Dendritic cell treated with granulocyte-macrophage colony-stimulating factor and Interleukin-4, amounts not matched to agents 40 ng/mL and 50 ng/mL, for 4 days (primary cell): ENCODE measurements at regions not wholly inside any gene's neighbourhood (a gene's known extent, or its start where the extent isn't known, plus 50 kb on each side); places are given as distances from the start of the nearest gene placed in this dataset.
A peak's percentile ranks its signal among the peaks of the same experiment; 100 is the strongest.
"Not testable (repeated sequence)": the region's sequence is repeated elsewhere in the genome, so short reads cannot be mapped to it uniquely, and the experiment has no call there.

Experiments used
- H3K27ac Mint-ChIP-seq: one replicate; pipeline ENCODE4 v1.8.0; 2022; ENCODE audit warnings: mild to moderate bottlenecking, mixed read lengths
- H3K27me3 Mint-ChIP-seq: one replicate; pipeline ENCODE4 v1.8.0; 2022; ENCODE audit warnings: mild to moderate bottlenecking, mixed read lengths
- H3K36me3 Mint-ChIP-seq: one replicate; pipeline ENCODE4 v1.8.0; 2022; ENCODE audit warnings: low read depth, mixed read lengths
- H3K4me1 Mint-ChIP-seq: one replicate; pipeline ENCODE4 v1.8.0; 2022; ENCODE audit warnings: low read depth, mixed read lengths
- H3K4me3 Mint-ChIP-seq: one replicate; pipeline ENCODE4 v1.8.0; 2022; ENCODE audit warnings: mild to moderate bottlenecking, moderate library complexity, mixed read lengths
- H3K9me3 Mint-ChIP-seq: one replicate; pipeline ENCODE4 v1.8.0; 2022; ENCODE audit warnings: mixed read lengths
- intact Hi-C: fragments of 100-400 bp; cut with micrococcal nuclease; formaldehyde crosslinking; loops from one replicate; pipeline ENCODE4 v1.15.0; 2022

DNA sequence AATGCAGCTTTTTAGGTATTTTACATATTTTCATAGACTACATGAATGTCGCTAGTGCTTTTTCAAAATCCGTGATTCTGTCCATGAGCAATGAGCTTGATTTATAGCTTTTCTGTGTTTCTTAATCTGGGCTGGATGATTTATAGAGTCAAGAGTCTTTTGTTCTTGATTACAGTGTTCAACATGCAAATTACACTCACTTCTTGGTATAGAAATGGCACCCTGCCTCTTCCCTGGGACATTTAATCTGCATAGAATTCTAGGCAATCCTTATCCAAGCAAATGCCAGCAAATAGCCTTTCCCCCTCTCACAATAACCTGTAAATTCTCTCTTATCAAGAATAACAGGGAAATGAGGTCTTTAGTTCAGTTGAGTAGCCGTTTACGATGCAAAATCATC lies 246.2 kb upstream of the SEMA3C start:
- Mint-ChIP-seq H3K4me3 (no peak overlapping the region), H3K9me3 (no peaks in the 10 kb centered on the region), H3K36me3 (no peaks in the 10 kb centered on the region), H3K27ac (no peak overlapping the region), H3K27me3 (no peaks in the 10 kb centered on the region), H3K4me1 (no peaks in the 10 kb centered on the region)
- intact Hi-C loops = no loop called here

GRCh38 chr7:81162771-81163525 lies 244.1 kb upstream of the SEMA3C start:
- Mint-ChIP-seq H3K27me3 (no peaks in the 10 kb centered on the region), H3K4me1 (no peaks in the 10 kb centered on the region), H3K4me3 (no peak overlapping the region), H3K27ac (no peak overlapping the region), H3K9me3 (no peaks in the 10 kb centered on the region), H3K36me3 (no peaks in the 10 kb centered on the region)
- intact Hi-C loops = no loop called here

- intact Hi-C loops = no loop called here
- no peak overlapping the region for H3K4me3 Mint-ChIP-seq
- H3K4me1 Mint-ChIP-seq = no peaks in the 10 kb centered on the region
- H3K9me3 Mint-ChIP-seq = no peaks in the 10 kb centered on the region
- no peaks in the 10 kb centered on the region for H3K27me3 Mint-ChIP-seq
- no peak overlapping the region for H3K27ac Mint-ChIP-seq
- H3K36me3 Mint-ChIP-seq = no peaks in the 10 kb centered on the region
Measured at GRCh38 chr7:81162234-81162633, 243.4 kb upstream of the SEMA3C start.

- H3K4me3 Mint-ChIP-seq = no peak overlapping the region
- H3K9me3 Mint-ChIP-seq = no peaks in the 10 kb centered on the region
- no peak overlapping the region for H3K27ac Mint-ChIP-seq
- intact Hi-C loops = no loop called here
- H3K27me3 Mint-ChIP-seq = no peaks in the 10 kb centered on the region
- H3K36me3 Mint-ChIP-seq = no peaks in the 10 kb centered on the region
- no peaks in the 10 kb centered on the region for H3K4me1 Mint-ChIP-seq
Measured at GRCh38 chr7:81161451-81162075, 242.7 kb upstream of the SEMA3C start.

- no peaks in the 10 kb centered on the region for H3K9me3 Mint-ChIP-seq
- no peaks in the 10 kb centered on the region for H3K27me3 Mint-ChIP-seq
- no peaks in the 10 kb centered on the region for H3K4me1 Mint-ChIP-seq
- intact Hi-C loops = no loop called here
- H3K36me3 Mint-ChIP-seq = no peaks in the 10 kb centered on the region
- H3K27ac Mint-ChIP-seq = no peak overlapping the region
- H3K4me3 Mint-ChIP-seq = no peak overlapping the region
Measured at GRCh38 chr7:81159402-81159801, 240.6 kb upstream of the SEMA3C start.

DNA sequence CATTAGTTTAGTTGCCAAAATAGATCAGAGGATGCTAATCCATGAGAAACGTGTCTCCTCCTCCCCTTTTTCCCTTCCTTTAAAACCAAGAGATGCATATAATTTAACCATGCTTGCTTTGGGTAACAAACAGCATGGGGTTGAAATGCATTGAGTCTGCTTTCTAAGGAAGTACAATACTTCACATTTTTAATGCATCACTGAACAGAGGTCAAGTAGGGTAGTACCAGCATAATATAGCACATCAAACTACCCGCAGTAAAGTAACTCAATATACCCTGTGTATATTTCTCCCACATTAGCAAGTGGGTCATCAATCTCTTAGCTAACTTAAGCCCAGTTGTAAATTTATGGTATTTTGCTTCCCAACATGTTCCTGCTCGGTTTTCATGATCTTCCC lies 239.3 kb upstream of the SEMA3C start:
- no peak overlapping the region for H3K27ac Mint-ChIP-seq
- H3K4me1 Mint-ChIP-seq = no peaks in the 10 kb centered on the region
- intact Hi-C loops = no loop called here
- no peaks in the 10 kb centered on the region for H3K36me3 Mint-ChIP-seq
- H3K9me3 Mint-ChIP-seq = no peaks in the 10 kb centered on the region
- H3K4me3 Mint-ChIP-seq = no peak overlapping the region
- no peaks in the 10 kb centered on the region for H3K27me3 Mint-ChIP-seq

DNA sequence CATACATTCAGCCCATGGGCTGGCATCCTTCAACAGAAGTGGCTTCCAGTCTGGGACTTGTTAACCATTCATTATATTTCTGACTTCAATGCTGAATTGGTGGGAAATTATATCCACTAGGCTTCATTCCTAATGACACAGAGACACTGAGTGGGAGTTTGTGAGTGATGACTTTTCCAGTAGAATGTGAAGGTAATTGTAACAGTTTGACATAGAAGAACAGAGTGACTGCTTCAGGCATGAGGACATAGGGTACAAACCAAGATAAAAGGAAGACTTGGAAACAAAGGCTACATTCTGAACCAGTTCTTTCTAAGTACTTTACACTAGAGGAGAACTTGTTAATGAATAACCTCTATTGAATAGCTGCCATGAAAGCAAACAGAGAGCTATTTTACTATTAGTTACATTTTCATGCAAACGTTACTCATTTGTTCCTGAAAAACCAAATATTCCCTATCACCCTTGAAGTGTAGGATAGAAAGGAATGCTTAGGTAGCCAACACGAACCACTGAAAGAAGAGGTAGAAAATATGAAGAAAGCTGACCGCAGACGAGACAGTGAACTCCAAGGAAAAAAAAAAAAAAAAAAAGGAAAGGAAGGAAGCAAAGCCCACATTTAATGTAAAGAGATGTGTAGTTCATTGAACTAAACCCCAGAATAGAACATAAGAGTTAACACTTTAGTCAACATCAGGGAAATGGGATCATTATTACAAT lies 237.0 kb upstream of the SEMA3C start:
- Mint-ChIP-seq H3K4me1 (no peaks in the 10 kb centered on the region), H3K9me3 (no peaks in the 10 kb centered on the region), H3K36me3 (no peaks in the 10 kb centered on the region), H3K4me3 (no peak overlapping the region), H3K27ac (no peak overlapping the region), H3K27me3 (no peaks in the 10 kb centered on the region)
- intact Hi-C loops = no loop called here

DNA sequence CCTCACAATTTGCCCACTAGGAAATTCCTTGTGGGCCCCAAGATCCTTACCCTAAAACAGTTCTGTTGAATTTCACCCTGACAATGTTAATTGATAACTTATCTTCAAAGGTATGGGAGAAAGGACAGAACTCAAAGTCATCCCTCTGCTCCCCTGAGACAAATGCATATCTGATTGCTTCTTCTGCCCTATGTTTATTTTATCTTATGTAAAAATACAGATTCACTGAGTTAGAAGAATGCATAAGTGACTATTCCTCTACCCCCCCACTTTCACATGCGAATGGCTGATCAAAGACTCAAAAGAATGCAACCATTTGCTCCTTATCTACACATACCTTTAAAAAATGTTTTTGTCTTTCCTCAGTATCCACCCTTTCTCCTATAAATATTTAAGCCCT lies 235.7 kb upstream of the SEMA3C start:
- Mint-ChIP-seq H3K36me3 (no peaks in the 10 kb centered on the region), H3K4me3 (no peak overlapping the region), H3K4me1 (no peaks in the 10 kb centered on the region), H3K27ac (no peak overlapping the region), H3K27me3 (no peaks in the 10 kb centered on the region), H3K9me3 (no peaks in the 10 kb centered on the region)
- intact Hi-C loops = no loop called here

- H3K36me3 Mint-ChIP-seq, H3K4me1 Mint-ChIP-seq, H3K27ac Mint-ChIP-seq, H3K4me3 Mint-ChIP-seq, H3K9me3 Mint-ChIP-seq, H3K27me3 Mint-ChIP-seq, intact Hi-C loops: not testable (repeated sequence)
Measured at GRCh38 chr7:81152925-81153324, 234.1 kb upstream of the SEMA3C start.

DNA sequence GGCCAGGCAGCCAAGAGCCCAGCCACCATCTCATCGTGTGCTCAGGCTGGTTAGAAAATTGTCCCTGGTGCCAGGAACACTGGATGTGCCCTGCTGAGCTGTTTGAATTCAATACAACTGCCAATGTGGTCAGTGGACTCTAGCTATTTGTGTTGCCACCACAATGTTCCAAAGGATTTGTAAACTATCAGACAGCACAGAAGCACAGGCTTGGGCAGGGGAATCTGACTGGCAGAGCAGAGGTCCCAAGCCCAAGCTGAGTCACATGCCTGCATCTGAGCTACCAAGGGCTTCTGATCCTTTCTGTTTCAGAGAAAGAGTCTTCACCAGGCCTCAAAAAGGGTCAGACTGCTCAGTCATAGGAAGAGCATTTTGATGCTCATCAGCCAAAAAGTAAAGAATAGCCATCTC lies 232.1 kb upstream of the SEMA3C start:
- H3K4me3 Mint-ChIP-seq = no peak overlapping the region
- H3K9me3 Mint-ChIP-seq = no peaks in the 10 kb centered on the region
- no peak overlapping the region for H3K27ac Mint-ChIP-seq
- intact Hi-C loops = no loop called here
- no peaks in the 10 kb centered on the region for H3K36me3 Mint-ChIP-seq
- no peaks in the 10 kb centered on the region for H3K27me3 Mint-ChIP-seq
- H3K4me1 Mint-ChIP-seq = no peaks in the 10 kb centered on the region

GRCh38 chr7:81143856-81144255 lies 225.0 kb upstream of the SEMA3C start:
- intact Hi-C loops = loop anchor here (10.0 kb wide), 1 partner anchor 321 kb away; no protein-coding TSS in a partner anchor
- no peaks in the 10 kb centered on the region for H3K9me3 Mint-ChIP-seq

GRCh38 chr7:81141257-81142205 lies 222.7 kb upstream of the SEMA3C start:
- intact Hi-C loops = loop anchor here (10.0 kb wide), 1 partner anchor 323 kb away; no protein-coding TSS in a partner anchor
- H3K9me3 Mint-ChIP-seq, H3K36me3 Mint-ChIP-seq, H3K27me3 Mint-ChIP-seq: not testable (repeated sequence)
- Mint-ChIP-seq H3K4me1 (peaks cover 26% of the 10 kb centered on the region), H3K4me3 (peak overlapping the region; percentile 2), H3K27ac (peak overlapping the region; percentile 84)

More at GRCh38 chr7:81143856-81144255, 225.0 kb upstream of the SEMA3C start:
- Mint-ChIP-seq H3K27me3 (no peaks in the 10 kb centered on the region), H3K36me3 (no peaks in the 10 kb centered on the region), H3K4me1 (peaks cover 23% of the 10 kb centered on the region), H3K4me3 (no peak overlapping the region), H3K27ac (no peak overlapping the region)

DNA sequence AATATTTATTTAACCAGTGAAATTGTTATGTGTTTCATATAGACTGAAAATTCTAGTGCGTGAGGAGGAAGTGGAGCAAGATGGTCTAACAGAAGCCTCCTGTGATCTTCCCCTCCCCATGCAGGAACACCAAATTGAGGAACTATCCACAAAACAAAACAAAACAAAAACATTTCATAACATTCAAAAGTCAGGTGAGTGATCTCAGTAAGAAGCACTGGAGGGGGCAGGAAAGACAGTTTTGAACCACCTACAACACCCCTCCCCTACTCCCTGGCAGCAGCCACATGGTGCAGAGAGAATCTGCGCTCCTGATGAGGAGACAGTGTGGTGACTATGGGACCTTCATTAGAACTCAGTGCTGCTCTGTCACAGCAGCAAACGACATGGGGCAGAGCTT lies 221.9 kb upstream of the SEMA3C start:
- intact Hi-C loops = loop anchor here (10.0 kb wide), 1 partner anchor 324 kb away; no protein-coding TSS in a partner anchor
- Mint-ChIP-seq H3K4me3 (peak overlapping the region; percentile 20), H3K4me1 (peaks cover 26% of the 10 kb centered on the region), H3K9me3 (no peaks in the 10 kb centered on the region), H3K36me3 (no peaks in the 10 kb centered on the region), H3K27me3 (no peaks in the 10 kb centered on the region), H3K27ac (peak overlapping the region; percentile 84)
